WERI-Rb-1 (cell line): ENCODE measurements at regions not wholly inside any gene's neighbourhood (a gene's known extent, or its start where the extent isn't known, plus 50 kb on each side); places are given as distances from the start of the nearest gene placed in this dataset.

ENCODE experiments used
- DNase-seq: peaks from one replicate; pipeline ENCODE4 v3.0.0-alpha.2; 2020
- H3K27ac ChIP-seq: fragments of 250-450 bp; sonication (Bioruptor Pico); 2 replicates; pipeline ENCODE4 v1.5.1; 2020; ENCODE audit warnings: mild to moderate bottlenecking, moderate library complexity
- H3K27me3 ChIP-seq: fragments of 250-450 bp; sonication (Bioruptor Pico); 2 replicates; pipeline ENCODE4 v1.5.1; 2021; ENCODE audit warnings: mild to moderate bottlenecking, low read depth, moderate library complexity; ENCODE audit not compliant: insufficient read depth, severe bottlenecking
- H3K36me3 ChIP-seq: fragments of 250-450 bp; sonication (Bioruptor Pico); 2 replicates; pipeline ENCODE4 v1.5.1; 2020; ENCODE audit warnings: mild to moderate bottlenecking, moderate library complexity
- H3K4me3 ChIP-seq: 2 replicates; pipeline ENCODE4 v1.5.1; 2011; ENCODE audit warnings: low read depth, mild to moderate bottlenecking, control low read depth, low read length
- H3K9me3 ChIP-seq: fragments of 250-450 bp; sonication (Bioruptor Pico); 2 replicates; pipeline ENCODE4 v1.5.1; 2021; ENCODE audit warnings: mild to moderate bottlenecking, moderate library complexity; ENCODE audit not compliant: severe bottlenecking
- TF ChIP-seq, protein P1 (sequence below): IDR thresholded peaks from 2 replicates; pipeline ENCODE4 v1.5.1; 2011; ENCODE audit warnings: low read depth, mild to moderate bottlenecking, control low read depth, inconsistent platforms, low read length

DNA sequence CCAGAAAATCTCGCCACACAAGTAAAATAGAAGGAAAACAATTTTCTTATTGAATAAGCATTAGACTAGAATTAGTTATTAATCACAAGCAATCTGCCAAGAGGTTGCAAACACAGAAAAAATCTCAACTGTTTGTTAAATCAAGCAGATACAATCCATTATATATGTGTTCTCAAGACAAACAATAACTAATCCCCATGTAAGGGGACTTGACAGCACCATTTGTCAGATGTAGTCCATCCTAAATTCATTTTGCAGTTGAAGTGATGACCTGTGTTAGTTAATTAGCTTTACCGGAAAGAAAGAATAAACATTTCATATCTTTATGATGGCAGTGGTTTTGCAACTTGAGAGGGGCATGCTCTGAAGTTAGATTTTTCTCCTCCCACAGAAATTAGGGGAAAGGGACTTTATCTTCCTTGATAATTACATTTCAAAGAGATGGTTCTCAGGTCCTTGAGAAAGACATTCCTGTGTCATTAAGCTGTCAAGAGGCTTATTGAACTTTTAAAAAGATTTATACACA, 1588.0 kb downstream of the GRIK2 start:
- Histone ChIP-seq H3K9me3 (no peaks in the 10 kb centered on the region), H3K27ac (no peak overlapping the region), H3K36me3 (no peaks in the 10 kb centered on the region), H3K4me3 (no peak overlapping the region), H3K27me3 (no peaks in the 10 kb centered on the region)
- DNase-seq = no peak
- TF ChIP-seq, protein P1, sequence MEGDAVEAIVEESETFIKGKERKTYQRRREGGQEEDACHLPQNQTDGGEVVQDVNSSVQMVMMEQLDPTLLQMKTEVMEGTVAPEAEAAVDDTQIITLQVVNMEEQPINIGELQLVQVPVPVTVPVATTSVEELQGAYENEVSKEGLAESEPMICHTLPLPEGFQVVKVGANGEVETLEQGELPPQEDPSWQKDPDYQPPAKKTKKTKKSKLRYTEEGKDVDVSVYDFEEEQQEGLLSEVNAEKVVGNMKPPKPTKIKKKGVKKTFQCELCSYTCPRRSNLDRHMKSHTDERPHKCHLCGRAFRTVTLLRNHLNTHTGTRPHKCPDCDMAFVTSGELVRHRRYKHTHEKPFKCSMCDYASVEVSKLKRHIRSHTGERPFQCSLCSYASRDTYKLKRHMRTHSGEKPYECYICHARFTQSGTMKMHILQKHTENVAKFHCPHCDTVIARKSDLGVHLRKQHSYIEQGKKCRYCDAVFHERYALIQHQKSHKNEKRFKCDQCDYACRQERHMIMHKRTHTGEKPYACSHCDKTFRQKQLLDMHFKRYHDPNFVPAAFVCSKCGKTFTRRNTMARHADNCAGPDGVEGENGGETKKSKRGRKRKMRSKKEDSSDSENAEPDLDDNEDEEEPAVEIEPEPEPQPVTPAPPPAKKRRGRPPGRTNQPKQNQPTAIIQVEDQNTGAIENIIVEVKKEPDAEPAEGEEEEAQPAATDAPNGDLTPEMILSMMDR = no peak

- no peak overlapping the region for H3K4me3 ChIP-seq
- H3K9me3 ChIP-seq = no peaks in the 10 kb centered on the region
- H3K27me3 ChIP-seq = no peaks in the 10 kb centered on the region
- no peak for DNase-seq
- TF ChIP-seq, protein P1 = no peak
- no peak overlapping the region for H3K27ac ChIP-seq
- H3K36me3 ChIP-seq = no peaks in the 10 kb centered on the region
Observed at GRCh38 chr6:102980951-102981350, 1587.4 kb downstream of the GRIK2 start.

- no peak for DNase-seq
- TF ChIP-seq, protein P1 = no peak
- Histone ChIP-seq H3K27me3 (no peaks in the 10 kb centered on the region), H3K4me3 (no peak overlapping the region), H3K36me3 (no peaks in the 10 kb centered on the region), H3K27ac (no peak overlapping the region), H3K9me3 (no peaks in the 10 kb centered on the region)
Observed at GRCh38 chr6:102961902-102962301, 1568.4 kb downstream of the GRIK2 start.

GRCh38 chr6:102950967-102951366, 1557.5 kb downstream of the GRIK2 start:
- Histone ChIP-seq H3K27me3 (no peaks in the 10 kb centered on the region), H3K36me3 (no peaks in the 10 kb centered on the region), H3K9me3 (no peaks in the 10 kb centered on the region), H3K27ac (no peak overlapping the region), H3K4me3 (no peak overlapping the region)
- TF ChIP-seq, protein P1 = no peak
- DNase-seq = no peak

DNA sequence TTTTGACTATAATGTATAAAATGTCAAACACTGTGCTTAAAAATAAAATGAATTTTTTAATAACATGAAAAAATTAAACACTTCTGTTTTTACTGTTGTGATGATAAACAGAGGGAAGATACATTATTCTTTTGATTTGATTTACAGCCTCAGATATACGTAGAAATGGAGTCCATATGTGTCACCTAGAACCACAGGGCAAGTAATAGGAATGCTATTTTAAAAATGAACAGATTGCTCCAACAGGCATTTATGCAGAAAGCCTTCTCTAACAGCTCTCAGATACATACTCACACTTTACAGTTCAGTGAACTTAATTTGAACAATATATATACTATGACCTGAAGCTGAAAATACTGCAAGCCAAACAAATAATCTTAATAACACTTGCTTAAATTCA, 1551.0 kb downstream of the GRIK2 start:
- no peak for DNase-seq
- no peaks in the 10 kb centered on the region for H3K9me3 ChIP-seq

More for the DNA sequence above, 1551.0 kb downstream of the GRIK2 start:
- Histone ChIP-seq H3K4me3 (no peak overlapping the region), H3K27me3 (no peaks in the 10 kb centered on the region), H3K36me3 (no peaks in the 10 kb centered on the region), H3K27ac (no peak overlapping the region)
- TF ChIP-seq, protein P1 = no peak
